ENCODE measurements at regions not wholly inside any gene's neighbourhood (a gene's known extent, or its start where the extent isn't known, plus 50 kb on each side); places are given as distances from the start of the nearest gene placed in this dataset.

DNA sequence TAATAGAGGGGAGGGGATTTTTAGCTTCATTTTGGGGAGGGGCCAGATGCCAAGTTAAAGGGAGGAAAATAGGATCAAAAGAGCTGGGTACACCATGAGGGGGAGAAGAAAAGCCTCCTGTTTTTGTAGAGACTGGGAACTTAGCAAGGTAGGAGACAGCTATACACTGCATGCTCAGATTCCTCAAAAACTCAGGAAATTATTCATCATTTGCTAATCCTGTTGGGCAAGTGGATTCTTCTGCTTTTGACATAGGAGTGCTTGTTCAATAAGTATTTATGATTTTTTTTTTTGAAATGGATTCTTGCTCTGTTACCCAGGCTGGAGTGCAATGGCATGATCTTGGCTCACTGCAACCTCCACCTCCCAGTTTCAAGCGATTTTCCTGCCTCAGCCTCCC is 73.4 kb downstream of the LYZL2 start:
- peak overlapping the region in 3 of 5 donors; percentile 30 to 71 (median 43) for H3K27ac ChIP-seq
- 80 to 89% (median 85%) methylated on average over 1 of the region's 1 CpG for WGBS, 4 donors
- intact Hi-C loops (cut with DNase I), result no loop called here

DNA sequence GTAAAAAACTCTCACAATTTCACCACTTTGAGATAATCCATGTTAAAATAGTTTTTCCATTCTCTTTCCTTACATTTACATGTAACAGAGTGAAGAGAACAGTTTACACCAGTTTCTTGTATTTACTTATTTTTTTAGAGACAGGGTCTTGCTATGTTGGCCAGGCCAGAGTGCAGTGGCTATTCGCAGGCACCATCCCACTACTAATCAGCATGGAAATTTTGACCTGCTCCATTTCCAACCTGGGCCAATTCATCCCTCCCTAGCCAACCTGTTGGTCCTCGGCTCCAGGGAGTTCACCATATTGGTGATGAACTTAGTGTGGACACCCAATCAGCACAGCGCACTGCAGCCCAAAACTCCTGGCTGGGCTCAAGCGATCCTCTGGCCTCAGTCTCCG is 74.1 kb downstream of the LYZL2 start:
- no peaks in the 10 kb centered on the region for H3K9me3 ChIP-seq (replicated peaks in 1 of 3)
- no peaks in the 10 kb centered on the region for H3K36me3 ChIP-seq (replicated peaks in 1 of 2)
- TF ChIP-seq, protein P1, sequence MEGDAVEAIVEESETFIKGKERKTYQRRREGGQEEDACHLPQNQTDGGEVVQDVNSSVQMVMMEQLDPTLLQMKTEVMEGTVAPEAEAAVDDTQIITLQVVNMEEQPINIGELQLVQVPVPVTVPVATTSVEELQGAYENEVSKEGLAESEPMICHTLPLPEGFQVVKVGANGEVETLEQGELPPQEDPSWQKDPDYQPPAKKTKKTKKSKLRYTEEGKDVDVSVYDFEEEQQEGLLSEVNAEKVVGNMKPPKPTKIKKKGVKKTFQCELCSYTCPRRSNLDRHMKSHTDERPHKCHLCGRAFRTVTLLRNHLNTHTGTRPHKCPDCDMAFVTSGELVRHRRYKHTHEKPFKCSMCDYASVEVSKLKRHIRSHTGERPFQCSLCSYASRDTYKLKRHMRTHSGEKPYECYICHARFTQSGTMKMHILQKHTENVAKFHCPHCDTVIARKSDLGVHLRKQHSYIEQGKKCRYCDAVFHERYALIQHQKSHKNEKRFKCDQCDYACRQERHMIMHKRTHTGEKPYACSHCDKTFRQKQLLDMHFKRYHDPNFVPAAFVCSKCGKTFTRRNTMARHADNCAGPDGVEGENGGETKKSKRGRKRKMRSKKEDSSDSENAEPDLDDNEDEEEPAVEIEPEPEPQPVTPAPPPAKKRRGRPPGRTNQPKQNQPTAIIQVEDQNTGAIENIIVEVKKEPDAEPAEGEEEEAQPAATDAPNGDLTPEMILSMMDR (IDR thresholded peaks at IDR 0.05), result no peak
- no peak for TF ChIP-seq POLR2A (IDR thresholded peaks at IDR 0.05)
- H3K27ac ChIP-seq, result peak overlapping the region in 3 of 5 donors; percentile 30 to 71 (median 43)
- peaks cover 6 to 19% of the 10 kb centered on the region in 2 donors for H3K4me1 ChIP-seq (replicated peaks in 1 of 2)
- no peaks in the 10 kb centered on the region for H3K27me3 ChIP-seq
- H3K4me3 ChIP-seq, result no peak overlapping the region
- intact Hi-C loops (cut with DNase I), result no loop called here
- 94 to 96% (median 95%) methylated on average over 2 to 5 of the region's 5 CpGs for WGBS, 4 donors
- no peak for DNase-seq

More for the DNA sequence above, 73.4 kb downstream of the LYZL2 start:
- no peaks in the 10 kb centered on the region for H3K9me3 ChIP-seq (replicated peaks in 1 of 3)
- no peak for TF ChIP-seq POLR2A (IDR thresholded peaks at IDR 0.05)
- TF ChIP-seq, protein P1 (IDR thresholded peaks at IDR 0.05), result no peak
- H3K27me3 ChIP-seq, result no peaks in the 10 kb centered on the region
- no peaks in the 10 kb centered on the region for H3K36me3 ChIP-seq (replicated peaks in 1 of 2)
- H3K4me1 ChIP-seq (replicated peaks in 1 of 2), result peaks cover 6 to 19% of the 10 kb centered on the region in 2 donors
- H3K4me3 ChIP-seq, result no peak overlapping the region
- no peak for DNase-seq

DNA sequence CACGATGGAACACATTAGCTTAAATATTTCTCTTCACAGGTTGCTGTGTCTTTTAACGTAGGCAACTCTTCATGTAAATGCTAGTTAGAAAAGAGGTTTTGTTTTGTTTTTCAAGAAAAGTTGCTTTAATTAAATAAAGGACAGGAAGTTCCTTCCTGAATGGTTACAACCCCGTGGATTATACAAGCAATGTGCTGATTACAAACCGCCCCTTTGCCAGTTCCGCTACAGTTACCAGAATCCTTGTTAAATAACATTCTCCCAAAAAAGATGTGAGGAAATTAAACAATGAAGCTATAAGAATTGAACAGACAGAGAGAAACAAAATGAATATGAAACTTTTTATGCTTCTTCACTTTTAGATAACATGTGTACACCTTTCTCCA is 75.1 kb downstream of the LYZL2 start:
- intact Hi-C loops (cut with DNase I), result no loop called here
- Histone ChIP-seq H3K27ac (peak overlapping the region; percentile 33 to 84 (median 66)), H3K36me3 (replicated peaks in 1 of 2) (no peaks in the 10 kb centered on the region), H3K27me3 (no peaks in the 10 kb centered on the region), H3K9me3 (replicated peaks in 1 of 3) (no peaks in the 10 kb centered on the region), H3K4me3 (peak overlapping the region in 1 of 4 donors; percentile 25), H3K4me1 (replicated peaks in 1 of 2) (peaks cover 6 to 19% of the 10 kb centered on the region in 2 donors)
- peak in 1 of 7 donors; percentile 22 for DNase-seq
- 48 to 56% (median 53%) methylated on average over 5 of the region's 5 CpGs for WGBS, 4 donors
- TF ChIP-seq POLR2A (IDR thresholded peaks at IDR 0.05), result no peak
- TF ChIP-seq, protein P1 (IDR thresholded peaks at IDR 0.05), result no peak

DNA sequence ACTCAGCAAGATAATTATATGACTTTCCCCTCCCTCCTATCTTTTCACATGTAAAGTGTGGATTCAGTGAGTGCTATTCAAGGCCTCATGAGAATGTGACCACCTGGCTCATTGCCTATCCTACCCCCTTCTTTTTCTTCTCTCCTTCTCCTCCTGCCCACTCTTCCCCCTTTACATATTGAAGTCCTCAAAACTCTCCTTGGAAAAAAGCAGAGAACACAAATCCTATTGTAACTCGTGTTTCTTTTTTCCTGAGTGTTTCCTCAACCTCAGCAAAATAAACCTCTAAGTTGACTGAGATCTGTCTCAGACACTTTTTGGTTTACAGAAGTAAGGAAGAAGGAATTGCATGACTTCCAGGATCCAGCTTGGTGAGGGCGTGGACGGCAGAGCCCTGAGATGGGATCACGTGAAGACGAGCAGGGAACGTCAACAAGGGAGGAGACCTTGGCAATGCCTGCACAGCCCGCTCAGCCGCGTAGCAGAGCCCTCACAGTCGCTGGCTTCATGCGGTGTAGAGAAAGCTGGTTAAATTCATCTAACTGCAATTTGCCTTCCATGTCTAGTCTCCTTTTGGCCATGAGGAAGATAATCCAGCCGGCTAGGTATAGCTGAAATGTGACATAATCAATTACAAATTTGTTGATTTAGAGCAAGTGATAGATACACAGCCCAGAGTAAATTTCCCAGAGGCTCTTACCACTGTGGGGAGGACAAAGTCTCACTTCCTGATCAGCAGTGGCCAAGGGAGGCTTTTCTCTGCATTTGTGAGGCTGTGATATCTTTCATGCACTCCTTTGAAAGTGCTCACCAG is 75.7 kb downstream of the LYZL2 start:
- Histone ChIP-seq H3K27ac (peak overlapping the region; percentile 33 to 84 (median 66)), H3K36me3 (replicated peaks in 1 of 2) (no peaks in the 10 kb centered on the region), H3K27me3 (no peaks in the 10 kb centered on the region), H3K4me1 (replicated peaks in 1 of 2) (peaks cover 6 to 19% of the 10 kb centered on the region in 2 donors), H3K4me3 (peak overlapping the region in 1 of 4 donors; percentile 25), H3K9me3 (replicated peaks in 1 of 3) (no peaks in the 10 kb centered on the region)
- peak; percentile 63 to 87 (median 86) for DNase-seq
- intact Hi-C loops (cut with DNase I), result no loop called here
- TF ChIP-seq, protein P1 (IDR thresholded peaks at IDR 0.05), result no peak
- peak in 1 of 2 donors; percentile 54 for TF ChIP-seq POLR2A (IDR thresholded peaks at IDR 0.05)
- 11 to 27% (median 15%) methylated on average over 12 of the region's 12 CpGs for WGBS, 4 donors

Measured in adrenal gland (tissue), 9 donors.